Keratinocyte (primary cell): ENCODE measurements at regions not wholly inside any gene's neighbourhood (a gene's known extent, or its start where the extent isn't known, plus 50 kb on each side); places are given as distances from the start of the nearest gene placed in this dataset.

Experiments used
- DNase-seq: peaks from one replicate; pipeline ENCODE4 v3.0.0-alpha.2; 2011; ENCODE audit warnings: low read depth, missing footprints, low spot score
- FAIRE-seq: peaks from 2 replicates; lab custom pipeline; 2011; peaks lifted over from hg19 to GRCh38; lab: Jason Lieb, UNC
- H2AFZ ChIP-seq: 2 replicates; pipeline ENCODE4 v1.6.0; 2012; ENCODE audit warnings: low read length, control low read depth, inconsistent platforms; ENCODE audit not compliant: control insufficient read depth
- H3K27ac ChIP-seq: 2 replicates; pipeline ENCODE4 v1.5.1; 2011; ENCODE audit warnings: low read length; ENCODE audit not compliant: control insufficient read depth, insufficient read depth
- H3K27me3 ChIP-seq: 3 replicates; pipeline ENCODE4 v1.6.0; 2011; ENCODE audit warnings: low read length; ENCODE audit not compliant: control insufficient read depth, insufficient read depth; ENCODE audit errors: extremely low read depth
- H3K36me3 ChIP-seq, 2 experiments: 2 replicates in 1 of 2; 3 replicates in 1 of 2; pipeline ENCODE4 v1.5.1; 2011; ENCODE audit warnings: low read length in 2 of 2, mild to moderate bottlenecking in 1 of 2; ENCODE audit not compliant: control insufficient read depth in 2 of 2, insufficient read depth in 2 of 2; ENCODE audit errors: extremely low read depth in 1 of 2
- H3K4me1 ChIP-seq: 3 replicates; pipeline ENCODE4 v1.5.1; 2011; ENCODE audit warnings: low read length; ENCODE audit not compliant: control insufficient read depth, insufficient read depth; ENCODE audit errors: extremely low read depth
- H3K4me2 ChIP-seq: 3 replicates; pipeline ENCODE4 v1.6.0; 2011; ENCODE audit warnings: low read depth, low read length; ENCODE audit not compliant: control insufficient read depth, insufficient read depth; ENCODE audit errors: extremely low read depth
- H3K4me3 ChIP-seq, 3 experiments: fragments of 200-600 bp in 1 of 3; sonication (generic) in 1 of 3; 2 replicates in 2 of 3; 3 replicates in 1 of 3; pipeline ENCODE4 v1.5.1; 2011 to 2016; ENCODE audit warnings: low read length in 3 of 3, mild to moderate bottlenecking in 3 of 3, control low read depth in 2 of 3, inconsistent platforms in 1 of 3, low read depth in 1 of 3, mixed read lengths in 1 of 3, mixed run types in 1 of 3, moderate library complexity in 1 of 3; ENCODE audit not compliant: control insufficient read depth in 2 of 3, insufficient read depth in 2 of 3; ENCODE audit errors: extremely low read depth in 1 of 3
- H3K79me2 ChIP-seq: 2 replicates; pipeline ENCODE4 v1.6.0; 2012; ENCODE audit warnings: low read length; ENCODE audit not compliant: control insufficient read depth, insufficient read depth
- H3K9ac ChIP-seq: 3 replicates; pipeline ENCODE4 v1.6.0; 2011; ENCODE audit warnings: low read length; ENCODE audit not compliant: control insufficient read depth, insufficient read depth; ENCODE audit errors: extremely low read depth
- H3K9me1 ChIP-seq: 3 replicates; pipeline ENCODE4 v1.6.0; 2011; ENCODE audit warnings: low read length; ENCODE audit not compliant: control insufficient read depth, insufficient read depth; ENCODE audit errors: extremely low read depth
- H3K9me3 ChIP-seq: 2 replicates; pipeline ENCODE4 v1.5.1; 2012; ENCODE audit warnings: low read depth, low read length; ENCODE audit not compliant: control insufficient read depth
- H4K20me1 ChIP-seq: 3 replicates; pipeline ENCODE4 v1.6.0; 2011; ENCODE audit warnings: low read length; ENCODE audit not compliant: control insufficient read depth, insufficient read depth; ENCODE audit errors: extremely low read depth
- EZH2 ChIP-seq: IDR thresholded peaks from one replicate; pipeline ENCODE4 v1.6.1; 2012; ENCODE audit warnings: inconsistent platforms, mild to moderate bottlenecking, low read length, moderate library complexity
- dilution Hi-C: fragments of 300-500 bp; cut with MboI; formaldehyde crosslinking; loops from one replicate; pipeline ENCODE4 v1.7.0; 2020; ENCODE audit warnings: low sequenced_read_pairs; ENCODE audit not compliant: extremely low pct_ligation_motif_present
- TF ChIP-seq, protein P1 (sequence below), 3 experiments: IDR thresholded peaks in 1 of 3; conservative IDR thresholded peaks in 1 of 3; optimal IDR thresholded peaks in 1 of 3; 2 replicates in 2 of 3; 3 replicates in 1 of 3; pipeline versions ENCODE3 to v1.5.1; 2011; ENCODE audit warnings: low read length in 3 of 3, mild to moderate bottlenecking in 3 of 3, moderate library complexity in 2 of 3, control low read depth in 1 of 3, inconsistent platforms in 1 of 3; ENCODE audit not compliant: insufficient read depth in 2 of 3; ENCODE audit errors: extremely low read depth in 1 of 3

DNA sequence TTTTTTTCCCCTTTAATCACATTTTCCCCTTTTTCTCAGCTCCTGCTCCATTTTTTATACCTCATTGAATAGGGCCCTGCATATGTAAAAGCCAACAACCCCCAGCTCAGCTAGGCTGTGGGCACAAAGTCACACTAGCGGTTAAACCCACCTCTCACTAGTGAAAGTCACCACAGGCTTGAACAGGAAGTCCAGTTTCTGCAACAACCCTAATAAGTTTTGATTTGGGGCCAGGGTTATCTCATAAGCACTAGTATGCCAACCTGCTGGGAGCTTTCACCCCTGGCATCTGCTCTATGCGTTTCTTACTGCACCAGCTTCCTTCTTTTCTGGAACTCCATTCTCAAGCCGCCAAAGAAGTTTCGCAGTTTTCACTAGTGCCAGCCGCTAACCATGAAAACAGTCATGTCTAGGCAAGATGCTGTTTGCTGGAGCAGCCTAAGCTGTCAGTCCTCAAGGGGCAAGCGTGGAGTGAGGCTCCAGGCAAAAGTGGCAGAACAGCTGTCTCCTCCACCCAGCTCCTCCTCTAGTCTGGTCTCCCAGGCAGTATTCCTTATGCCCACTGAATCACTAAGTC, 197.0 kb upstream of the MEIS1 start:
- no peaks in the 10 kb centered on the region for H4K20me1 ChIP-seq
- peaks cover 11% of the 10 kb centered on the region for H3K27me3 ChIP-seq
- H3K27ac ChIP-seq = no peak overlapping the region
- no peak overlapping the region for H3K9ac ChIP-seq
- H3K9me1 ChIP-seq = no peaks in the 10 kb centered on the region
- H3K36me3 ChIP-seq = no peaks in the 10 kb centered on the region
- dilution Hi-C loops = no loop called here
- no peak for DNase-seq
- FAIRE-seq = peak; percentile 58
- no peaks in the 10 kb centered on the region for H3K79me2 ChIP-seq
- peaks cover 7% of the 10 kb centered on the region for H3K4me1 ChIP-seq
- peak overlapping the region; percentile 32 for H2AFZ ChIP-seq
- H3K4me2 ChIP-seq = peak overlapping the region; percentile 18
- TF ChIP-seq, protein P1, sequence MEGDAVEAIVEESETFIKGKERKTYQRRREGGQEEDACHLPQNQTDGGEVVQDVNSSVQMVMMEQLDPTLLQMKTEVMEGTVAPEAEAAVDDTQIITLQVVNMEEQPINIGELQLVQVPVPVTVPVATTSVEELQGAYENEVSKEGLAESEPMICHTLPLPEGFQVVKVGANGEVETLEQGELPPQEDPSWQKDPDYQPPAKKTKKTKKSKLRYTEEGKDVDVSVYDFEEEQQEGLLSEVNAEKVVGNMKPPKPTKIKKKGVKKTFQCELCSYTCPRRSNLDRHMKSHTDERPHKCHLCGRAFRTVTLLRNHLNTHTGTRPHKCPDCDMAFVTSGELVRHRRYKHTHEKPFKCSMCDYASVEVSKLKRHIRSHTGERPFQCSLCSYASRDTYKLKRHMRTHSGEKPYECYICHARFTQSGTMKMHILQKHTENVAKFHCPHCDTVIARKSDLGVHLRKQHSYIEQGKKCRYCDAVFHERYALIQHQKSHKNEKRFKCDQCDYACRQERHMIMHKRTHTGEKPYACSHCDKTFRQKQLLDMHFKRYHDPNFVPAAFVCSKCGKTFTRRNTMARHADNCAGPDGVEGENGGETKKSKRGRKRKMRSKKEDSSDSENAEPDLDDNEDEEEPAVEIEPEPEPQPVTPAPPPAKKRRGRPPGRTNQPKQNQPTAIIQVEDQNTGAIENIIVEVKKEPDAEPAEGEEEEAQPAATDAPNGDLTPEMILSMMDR (optimal IDR thresholded peaks at IDR 0.05 in 1 of 3, IDR thresholded peaks at IDR 0.05 in 1 of 3, conservative IDR thresholded peaks at IDR 0.05 in 1 of 3; ENCODE audit: extremely low read depth in 1 of 3, insufficient read depth in 2 of 3, low read length in 3 of 3) = no peak
- TF ChIP-seq EZH2 = no peak
- H3K4me3 ChIP-seq = no peak overlapping the region
- H3K9me3 ChIP-seq = no peaks in the 10 kb centered on the region

DNA sequence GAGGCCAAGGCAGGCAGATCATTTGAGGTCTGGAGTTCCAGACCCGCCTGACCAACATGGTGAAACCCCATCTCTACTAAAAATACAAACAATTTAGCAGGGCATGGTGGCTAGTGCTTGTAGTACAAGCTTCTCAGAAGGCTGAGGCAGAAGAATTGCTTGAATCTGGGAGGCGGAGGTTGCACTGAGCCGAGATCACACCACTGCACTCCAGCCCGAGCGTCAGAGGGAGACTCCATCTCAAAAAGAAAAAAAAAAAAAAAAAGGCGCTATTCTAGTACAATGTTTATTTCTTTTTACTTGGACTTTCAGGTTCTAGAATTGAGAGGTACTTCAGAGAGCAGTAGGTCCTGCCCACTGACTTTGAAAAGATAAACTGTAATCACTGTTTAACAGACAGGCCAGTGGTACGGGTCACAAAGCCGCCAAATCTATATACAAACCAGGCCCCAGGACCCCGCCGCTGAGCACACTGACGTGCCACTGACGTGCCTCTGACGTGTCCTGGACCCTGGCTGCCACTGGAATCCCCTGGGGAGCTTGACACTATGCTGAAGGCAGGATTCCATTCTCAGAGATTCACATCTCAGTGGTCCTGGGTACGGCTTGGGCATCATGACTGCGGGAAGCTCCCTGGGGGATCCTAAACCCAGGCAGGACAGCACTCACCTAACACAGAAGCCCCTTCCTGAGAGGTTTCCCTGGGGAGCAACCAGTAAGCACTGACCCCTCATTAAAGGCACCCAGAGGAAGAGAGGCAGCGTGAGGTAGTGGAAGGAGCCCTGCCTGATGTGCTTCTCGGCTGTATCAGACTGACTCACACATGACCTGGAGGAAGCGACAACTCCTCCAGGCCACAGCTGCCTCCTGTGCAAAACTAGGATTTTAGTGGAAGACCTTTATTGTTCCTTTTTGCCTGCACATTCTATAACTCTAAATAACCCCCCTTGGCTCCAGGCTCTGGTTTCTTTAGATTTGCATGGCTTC, 197.8 kb upstream of the MEIS1 start:
- no peak overlapping the region for H3K4me3 ChIP-seq
- no peak overlapping the region for H3K27ac ChIP-seq
- TF ChIP-seq, protein P1 (optimal IDR thresholded peaks at IDR 0.05 in 1 of 3, IDR thresholded peaks at IDR 0.05 in 1 of 3, conservative IDR thresholded peaks at IDR 0.05 in 1 of 3; ENCODE audit: extremely low read depth in 1 of 3, insufficient read depth in 2 of 3, low read length in 3 of 3) = no peak
- TF ChIP-seq EZH2 = no peak
- no peak for DNase-seq
- H3K4me2 ChIP-seq = no peak overlapping the region
- no peak for FAIRE-seq
- no peaks in the 10 kb centered on the region for H3K9me1 ChIP-seq
- no peak overlapping the region for H3K9ac ChIP-seq
- dilution Hi-C loops = no loop called here
- peaks cover 11% of the 10 kb centered on the region for H3K27me3 ChIP-seq
- no peaks in the 10 kb centered on the region for H4K20me1 ChIP-seq
- H3K4me1 ChIP-seq = peaks cover 7% of the 10 kb centered on the region
- no peaks in the 10 kb centered on the region for H3K36me3 ChIP-seq
- no peak overlapping the region for H2AFZ ChIP-seq
- no peaks in the 10 kb centered on the region for H3K9me3 ChIP-seq
- no peaks in the 10 kb centered on the region for H3K79me2 ChIP-seq
